Mesothelial cell of epicardium (in vitro differentiated cells): ENCODE measurements at regions not wholly inside any gene's neighbourhood (a gene's known extent, or its start where the extent isn't known, plus 50 kb on each side); places are given as distances from the start of the nearest gene placed in this dataset.
"Not testable (repeated sequence)": the region's sequence is repeated elsewhere in the genome, so short reads cannot be mapped to it uniquely, and the experiment has no call there.

Experiments
- DNase-seq, 2 experiments: peaks; one replicate each; pipeline ENCODE4 v3.0.0; 2021; ENCODE audit warnings: low spot score in 2 of 2; ENCODE audit not compliant: unreplicated experiment in 2 of 2
- H3K27ac Mint-ChIP-seq: 2 replicates; pipeline ENCODE4 v1.8.0; 2021; ENCODE audit warnings: mixed read lengths
- H3K27me3 Mint-ChIP-seq: 2 replicates; pipeline ENCODE4 v1.8.0; 2021; ENCODE audit warnings: low read depth, mixed read lengths
- H3K36me3 Mint-ChIP-seq: 2 replicates; pipeline ENCODE4 v1.8.0; 2021; ENCODE audit warnings: mixed read lengths
- H3K4me1 Mint-ChIP-seq: 2 replicates; pipeline ENCODE4 v1.8.0; 2021; ENCODE audit warnings: mixed read lengths
- H3K4me3 Mint-ChIP-seq: 2 replicates; pipeline ENCODE4 v1.8.0; 2021; ENCODE audit warnings: mild to moderate bottlenecking, moderate library complexity, mixed read lengths
- H3K9me3 Mint-ChIP-seq: 2 replicates; pipeline ENCODE4 v1.8.0; 2021; ENCODE audit warnings: mixed read lengths
- CTCF ChIP-seq: fragments of 200-600 bp; sonication (generic); IDR thresholded peaks from one replicate; pipeline ENCODE4 v1.5.0; 2021; ENCODE audit warnings: antibody characterized with exemption; ENCODE audit not compliant: unreplicated experiment

DNA sequence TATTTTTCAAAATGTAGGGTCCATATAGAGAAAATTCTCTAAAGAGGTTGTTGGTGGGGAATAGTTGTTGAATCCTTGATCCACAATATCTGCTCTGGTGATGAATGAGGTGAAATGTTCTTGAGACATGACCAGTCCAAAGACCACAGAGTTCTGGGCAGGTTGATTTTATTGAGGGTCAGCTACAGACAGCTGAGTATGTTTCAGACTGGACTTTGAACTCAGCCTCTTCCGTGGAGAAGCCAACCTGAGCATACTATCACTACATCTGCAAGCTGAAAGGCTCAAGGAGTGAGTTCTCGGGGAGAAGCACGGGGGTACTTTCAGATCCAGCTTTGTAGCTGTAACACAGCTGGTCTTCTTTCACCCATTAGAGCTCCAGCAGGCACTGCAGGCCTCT is 168.4 kb upstream of the NPY2R start:
- no peak for DNase-seq
- Mint-ChIP-seq H3K4me3 (no peak overlapping the region), H3K4me1 (no peaks in the 10 kb centered on the region), H3K27me3 (peaks cover 2% of the 10 kb centered on the region), H3K27ac (no peak overlapping the region), H3K9me3 (no peaks in the 10 kb centered on the region), H3K36me3 (no peaks in the 10 kb centered on the region)
- no peak for TF ChIP-seq CTCF

GRCh38 chr4:155042014-155042413 is 166.4 kb upstream of the NPY2R start:
- Mint-ChIP-seq H3K27me3 (peaks cover 2% of the 10 kb centered on the region), H3K9me3 (no peaks in the 10 kb centered on the region), H3K4me3 (no peak overlapping the region), H3K4me1 (no peaks in the 10 kb centered on the region), H3K27ac (no peak overlapping the region), H3K36me3 (no peaks in the 10 kb centered on the region)
- TF ChIP-seq CTCF, result no peak
- DNase-seq, result no peak

- not testable (repeated sequence) for H3K27me3 Mint-ChIP-seq, H3K4me3 Mint-ChIP-seq, H3K4me1 Mint-ChIP-seq, DNase-seq, H3K27ac Mint-ChIP-seq, H3K36me3 Mint-ChIP-seq
- peaks cover 14% of the 10 kb centered on the region for H3K9me3 Mint-ChIP-seq
These were observed 164.2 kb upstream of the NPY2R start for GRCh38 chr4:155044251-155044650.

DNA sequence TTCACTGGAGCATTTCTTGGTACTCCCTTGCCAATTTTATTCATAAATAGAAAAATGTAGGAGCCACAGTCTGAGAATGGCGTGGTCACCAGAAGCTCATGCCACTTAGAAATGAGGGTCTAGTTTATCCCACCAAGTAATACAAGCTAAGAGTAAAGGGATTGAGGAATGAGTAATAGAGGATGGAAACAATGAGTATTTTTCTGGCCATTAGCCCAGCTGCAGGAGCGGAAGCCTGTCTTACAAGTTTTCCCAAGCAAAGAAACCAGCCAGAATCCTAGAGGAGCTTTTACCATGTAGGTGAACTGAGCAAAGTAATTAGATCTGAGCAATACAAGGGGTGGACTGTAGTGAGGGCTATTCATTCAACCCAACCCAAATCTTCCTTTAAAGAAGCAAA is 160.7 kb upstream of the NPY2R start:
- no peaks in the 10 kb centered on the region for H3K4me1 Mint-ChIP-seq

GRCh38 chr4:155054042-155054441 is 154.4 kb upstream of the NPY2R start:
- not testable (repeated sequence) for H3K4me3 Mint-ChIP-seq, H3K9me3 Mint-ChIP-seq, H3K27me3 Mint-ChIP-seq, DNase-seq, H3K36me3 Mint-ChIP-seq, H3K4me1 Mint-ChIP-seq, H3K27ac Mint-ChIP-seq

More for the DNA sequence above, 160.7 kb upstream of the NPY2R start:
- no peaks in the 10 kb centered on the region for H3K36me3 Mint-ChIP-seq
- no peak for TF ChIP-seq CTCF
- no peak overlapping the region for H3K4me3 Mint-ChIP-seq
- peaks cover 14% of the 10 kb centered on the region for H3K9me3 Mint-ChIP-seq
- DNase-seq, result no peak
- no peak overlapping the region for H3K27ac Mint-ChIP-seq
- peaks cover 3% of the 10 kb centered on the region for H3K27me3 Mint-ChIP-seq

- Mint-ChIP-seq H3K4me3 (no peak overlapping the region), H3K9me3 (no peaks in the 10 kb centered on the region), H3K27me3 (no peaks in the 10 kb centered on the region), H3K27ac (no peak overlapping the region), H3K4me1 (peaks cover 3% of the 10 kb centered on the region), H3K36me3 (no peaks in the 10 kb centered on the region)
- no peak for TF ChIP-seq CTCF
- DNase-seq, result no peak
These were observed 148.0 kb upstream of the NPY2R start for GRCh38 chr4:155060419-155060818.

DNA sequence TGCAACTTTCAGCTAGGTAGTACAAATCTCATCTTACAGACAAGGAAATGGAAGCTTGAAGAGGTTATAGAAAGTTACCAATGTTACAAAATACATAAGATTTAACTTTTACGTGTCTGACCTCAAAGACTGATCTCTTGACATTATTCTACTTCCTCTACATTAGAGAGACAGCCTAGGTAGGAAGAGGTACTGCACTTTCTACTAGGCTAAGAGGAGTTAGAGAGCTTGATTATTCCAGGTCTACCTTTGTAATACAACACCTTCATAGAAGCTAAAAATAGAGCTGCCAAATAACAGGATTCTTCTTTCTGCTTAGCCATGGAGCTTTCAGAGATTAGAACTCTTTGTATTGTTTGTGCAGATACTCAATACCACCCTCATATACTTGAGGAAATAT is 147.6 kb upstream of the NPY2R start:
- H3K9me3 Mint-ChIP-seq, result no peaks in the 10 kb centered on the region
- no peak for TF ChIP-seq CTCF
- H3K27ac Mint-ChIP-seq, result no peak overlapping the region
- no peaks in the 10 kb centered on the region for H3K36me3 Mint-ChIP-seq
- peaks cover 3% of the 10 kb centered on the region for H3K4me1 Mint-ChIP-seq
- no peak overlapping the region for H3K4me3 Mint-ChIP-seq
- no peaks in the 10 kb centered on the region for H3K27me3 Mint-ChIP-seq
- DNase-seq, result no peak
